ENCODE measurements at regions not wholly inside any gene's neighbourhood (a gene's known extent, or its start where the extent isn't known, plus 50 kb on each side); places are given as distances from the start of the nearest gene placed in this dataset.
"Not testable (repeated sequence)": the region's sequence is repeated elsewhere in the genome, so short reads cannot be mapped to it uniquely, and the experiment has no call there.

DNA sequence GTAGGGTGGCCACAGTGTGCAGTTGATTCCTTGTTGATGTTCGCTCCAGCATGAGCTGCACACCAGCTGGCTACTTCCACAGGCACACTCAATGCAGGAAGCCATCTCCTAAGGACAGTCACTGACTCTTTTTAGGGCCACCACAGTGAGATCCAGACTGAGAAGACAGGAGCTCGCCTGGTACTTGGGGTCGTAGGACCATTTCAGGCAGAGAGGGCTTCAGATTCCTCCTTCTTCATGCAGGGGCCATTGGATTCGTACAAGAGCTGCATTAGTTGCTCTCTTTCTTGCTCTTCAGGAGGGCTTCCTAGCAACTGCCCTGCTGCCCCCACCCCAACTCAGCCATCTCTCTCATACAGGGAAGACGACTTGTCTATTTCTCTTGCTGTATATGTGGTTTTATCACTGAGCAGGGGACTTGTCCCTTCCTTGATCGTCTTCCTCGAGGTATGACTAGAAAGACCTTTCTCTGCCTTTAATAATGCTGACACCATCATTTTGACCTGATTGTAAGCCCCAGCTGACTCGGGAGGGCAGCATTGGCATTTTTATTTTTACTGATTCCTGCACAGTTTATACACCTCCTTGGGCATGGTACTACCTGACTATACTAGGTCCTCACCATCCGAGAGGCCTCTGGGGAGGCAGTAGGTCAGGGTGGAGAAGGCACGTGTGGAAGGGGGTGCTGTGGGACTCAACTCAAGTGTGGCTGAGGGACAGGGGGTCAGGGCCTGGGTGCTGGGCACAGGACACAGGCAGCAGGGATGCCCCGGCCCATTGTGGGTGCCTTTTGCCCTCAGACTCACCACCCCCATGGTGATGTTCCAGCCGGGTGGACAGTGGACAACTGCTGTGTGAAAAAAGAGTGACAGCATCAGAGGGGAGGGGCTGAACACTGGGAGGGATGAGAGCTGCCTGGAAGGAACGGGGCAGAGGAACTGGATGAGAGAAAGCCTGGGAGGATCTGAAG lies 136.7 kb upstream of the ZNF746 start (continued):
- no peak for TF ChIP-seq TAF1 (IDR thresholded peaks at IDR 0.05; ENCODE audit: borderline replicate concordance, low read depth, low read length)
- no peak for TF ChIP-seq YY1 (IDR thresholded peaks at IDR 0.05; ENCODE audit: low read depth)
- no peak for TF ChIP-seq RFX5 (IDR thresholded peaks at IDR 0.05; ENCODE audit: low read length)
- TF ChIP-seq, protein P1, sequence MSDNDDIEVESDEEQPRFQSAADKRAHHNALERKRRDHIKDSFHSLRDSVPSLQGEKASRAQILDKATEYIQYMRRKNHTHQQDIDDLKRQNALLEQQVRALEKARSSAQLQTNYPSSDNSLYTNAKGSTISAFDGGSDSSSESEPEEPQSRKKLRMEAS (IDR thresholded peaks at IDR 0.05; ENCODE audit: low read depth) = no peak
- TF ChIP-seq NRF1 (IDR thresholded peaks at IDR 0.05; ENCODE audit: low read depth, low read length) = no peak
- no peak for TF ChIP-seq FOSL2 (IDR thresholded peaks at IDR 0.05; ENCODE audit: borderline replicate concordance, low read depth)
- TF ChIP-seq RCOR1 (IDR thresholded peaks at IDR 0.05; ENCODE audit: low read length) = no peak
- no peak for TF ChIP-seq CHD2 (IDR thresholded peaks at IDR 0.05; ENCODE audit: low read length, partially characterized antibody)

DNA sequence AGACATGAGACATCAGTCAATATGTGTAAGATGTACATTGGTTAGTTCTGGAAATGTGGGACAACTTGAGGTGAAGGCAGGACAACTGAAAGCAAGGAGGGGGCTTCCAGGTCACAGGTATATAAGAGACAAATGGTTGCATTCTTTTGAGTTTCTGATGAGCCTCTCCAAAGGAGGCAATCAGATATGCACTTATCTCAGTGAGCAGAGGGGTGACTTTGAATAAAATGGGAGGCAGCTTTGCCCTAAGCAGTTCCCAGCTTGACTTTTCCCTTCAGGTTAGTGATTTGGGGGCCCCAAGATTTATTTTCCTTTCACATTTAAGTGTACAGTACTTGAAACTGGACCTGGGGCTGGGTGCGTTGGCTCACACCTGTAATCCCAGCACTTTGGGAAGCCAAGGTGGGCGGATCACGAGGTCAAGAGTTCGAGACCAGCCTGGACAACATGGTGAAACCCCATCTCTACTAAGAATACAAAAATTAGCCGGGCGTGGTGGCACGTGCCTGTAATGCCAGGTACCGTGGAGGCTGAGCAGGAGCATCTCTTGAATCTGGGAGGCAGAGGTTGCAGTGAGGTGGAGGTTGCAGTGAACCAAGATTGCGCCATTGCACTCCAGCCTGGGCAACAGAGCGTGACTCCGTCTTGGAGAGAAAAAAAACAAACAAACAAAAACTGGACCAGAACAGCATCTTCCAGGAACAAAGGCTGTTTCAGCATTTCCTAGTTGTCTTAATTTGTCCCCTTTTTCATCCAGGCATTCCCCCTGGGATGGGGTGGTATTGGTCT lies 130.9 kb upstream of the ZNF746 start:
- H4K20me1 ChIP-seq (ENCODE audit: insufficient read depth); DNase-seq; H3K4me1 ChIP-seq (ENCODE audit: control insufficient read depth in 1 of 2, insufficient read depth in 2 of 2, low read depth in 1 of 2, low read length in 1 of 2); H3K4me2 ChIP-seq; H3F3A ChIP-seq (replicated peaks; ENCODE audit: insufficient read depth); H2AFZ ChIP-seq (ENCODE audit: low read depth); H3K27ac ChIP-seq (ENCODE audit: low read depth in 2 of 2, low read length in 1 of 2); H3K4me3 ChIP-seq (ENCODE audit: low read depth in 2 of 2, low read length in 1 of 2); POLR2A ChIA-PET; H3K9me3 ChIP-seq; H3K9ac ChIP-seq; H3K36me3 ChIP-seq (replicated peaks in 1 of 2; ENCODE audit: control insufficient read depth in 1 of 2, insufficient read depth in 2 of 2, low read length in 1 of 2); H3K9me2 ChIP-seq: not testable (repeated sequence)
- WGBS (ENCODE audit: low lambda C conversion rate) = 31% methylated on average over 11 of the region's 11 CpGs
- Histone ChIP-seq H3K79me2 (ENCODE audit: insufficient read depth) (peaks cover 10% of the 10 kb centered on the region), H3K27me3 (ENCODE audit: insufficient read depth) (peaks cover 43% of the 10 kb centered on the region)
- CTCF ChIA-PET = interaction anchor here (1.0 to 1.2 kb wide), 3 partner anchors 114 to 367 kb away, joined by 3 to 6 read pairs (median 5); partner anchors contain the start of gene ZNF783

DNA sequence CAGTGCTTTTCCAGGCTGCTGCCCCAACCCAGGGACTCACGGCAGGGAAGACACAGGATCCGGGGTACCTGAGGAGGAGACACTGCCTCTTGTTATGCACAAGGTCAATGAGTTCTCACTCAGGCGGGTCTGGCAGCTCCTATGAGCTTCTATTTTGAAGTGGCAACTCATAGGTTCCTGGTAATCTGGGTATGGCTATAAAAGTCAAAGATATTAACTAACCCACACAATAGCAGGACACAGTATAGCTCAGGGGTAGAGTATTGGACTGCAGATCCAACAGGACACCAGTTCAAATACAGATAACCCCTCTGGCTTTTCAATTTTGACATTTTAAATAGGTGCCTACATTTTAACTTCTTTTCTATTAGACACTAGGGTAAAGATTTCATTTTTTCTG lies 130.3 kb upstream of the ZNF746 start:
- peaks cover 2 to 9% of the 10 kb centered on the region in 2 experiments; a peak in 2 of 4 replicates for H3K4me1 ChIP-seq (ENCODE audit: control insufficient read depth in 1 of 2, insufficient read depth in 2 of 2, low read depth in 1 of 2, low read length in 1 of 2)
- H3K4me3 ChIP-seq (ENCODE audit: low read depth in 2 of 2, low read length in 1 of 2) = no peak overlapping the region
- POLR2A ChIA-PET = no interaction called here
- H2AFZ ChIP-seq (ENCODE audit: low read depth) = no peak overlapping the region
- H3K9me3 ChIP-seq = no peaks in the 10 kb centered on the region
- no peak overlapping the region for H3K27ac ChIP-seq (ENCODE audit: low read depth in 2 of 2, low read length in 1 of 2)
- H3K79me2 ChIP-seq (ENCODE audit: insufficient read depth) = peaks cover 17% of the 10 kb centered on the region
- no peak overlapping the region for H3K4me2 ChIP-seq
- H3F3A ChIP-seq (replicated peaks; ENCODE audit: insufficient read depth) = peaks cover 5% of the 10 kb centered on the region
- H3K9me2 ChIP-seq = no peaks in the 10 kb centered on the region
- 26% methylated on average over 3 of the region's 3 CpGs for WGBS (ENCODE audit: low lambda C conversion rate)
- H3K27me3 ChIP-seq (ENCODE audit: insufficient read depth) = peaks cover 36% of the 10 kb centered on the region; the same call in 1 of the 2 replicates
- no peak for DNase-seq
- TF ChIP-seq JUND (IDR thresholded peaks at IDR 0.05) (no peak), TEAD4 (IDR thresholded peaks at IDR 0.05; ENCODE audit: borderline replicate concordance, insufficient read depth) (no peak), RXRA (IDR thresholded peaks at IDR 0.05; ENCODE audit: borderline replicate concordance, low read depth) (no peak), FOXM1 (IDR thresholded peaks at IDR 0.05; ENCODE audit: low read depth) (no peak), ELF1 (IDR thresholded peaks at IDR 0.05) (no peak)
- H3K9ac ChIP-seq = no peak overlapping the region
- CTCF ChIA-PET = interaction anchor here (1.1 kb wide), 1 partner anchor 162 kb away, joined by 3 read pairs; no protein-coding TSS in a partner anchor
- peaks cover 7% of the 10 kb centered on the region for H4K20me1 ChIP-seq (ENCODE audit: insufficient read depth)
- H3K36me3 ChIP-seq (replicated peaks in 1 of 2; ENCODE audit: control insufficient read depth in 1 of 2, insufficient read depth in 2 of 2, low read length in 1 of 2) = no peaks in the 10 kb centered on the region
